ENCODE measurements at regions not wholly inside any gene's neighbourhood (a gene's known extent, or its start where the extent isn't known, plus 50 kb on each side); places are given as distances from the start of the nearest gene placed in this dataset.

DNA sequence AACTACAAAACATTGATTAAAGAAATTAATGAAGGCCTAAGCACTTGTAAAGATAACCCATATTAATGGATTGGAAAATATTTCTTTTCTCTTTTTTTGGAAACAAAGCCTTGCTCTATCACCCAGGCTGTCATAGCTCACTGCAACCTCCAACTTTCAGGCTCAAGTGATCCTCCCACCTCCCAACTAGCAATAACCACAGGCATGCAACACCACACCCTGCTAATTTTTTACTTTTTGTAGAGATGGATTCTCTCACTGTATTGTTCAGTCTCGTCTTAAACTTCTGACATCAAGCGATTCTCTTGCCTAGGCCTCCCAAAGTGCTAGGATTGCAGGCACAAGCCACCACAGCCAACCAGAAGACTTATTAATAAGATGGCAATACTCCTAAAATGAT is 73.4 kb upstream of the NDUFV2 start:
- no peak for TF ChIP-seq CTCF (IDR thresholded peaks at IDR 0.05)
- TF ChIP-seq POLR2A (IDR thresholded peaks at IDR 0.05), result no peak

Measured in testis (tissue), 2 donors.